ENCODE measurements at regions not wholly inside any gene's neighbourhood (a gene's known extent, or its start where the extent isn't known, plus 50 kb on each side); places are given as distances from the start of the nearest gene placed in this dataset.

- TF ChIP-seq CTCF (IDR thresholded peaks at IDR 0.05 in 2 of 3, conservative IDR thresholded peaks at IDR 0.05 in 1 of 3; ENCODE audit: control insufficient read depth in 2 of 3, extremely low read depth in 1 of 3, insufficient read depth in 1 of 3, low read depth in 3 of 3, low read length in 3 of 3) (no peak), EZH2 (IDR thresholded peaks at IDR 0.05; ENCODE audit: borderline replicate concordance, control insufficient read depth, low read depth, low read length) (no peak), ZNF384 (IDR thresholded peaks at IDR 0.05; ENCODE audit: borderline replicate concordance, low read depth, low read length) (no peak), IRF4 (IDR thresholded peaks at IDR 0.05; ENCODE audit: low read depth, low read length) (no peak), ATF7 (IDR thresholded peaks at IDR 0.05; ENCODE audit: low read depth) (no peak), FOXK2 (IDR thresholded peaks at IDR 0.05) (no peak), ATF2 (IDR thresholded peaks at IDR 0.05; ENCODE audit: low read length) (no peak), EP300 (IDR thresholded peaks at IDR 0.05; ENCODE audit: borderline replicate concordance in 1 of 2, control insufficient read depth in 1 of 2, low read depth in 2 of 2, low read length in 2 of 2) (no peak), PAX5 (IDR thresholded peaks at IDR 0.05; ENCODE audit: borderline replicate concordance, low read depth, low read length) (no peak), POLR2AphosphoS5 (IDR thresholded peaks at IDR 0.05; ENCODE audit: low read length) (no peak)
- TF ChIP-seq, protein P1, sequence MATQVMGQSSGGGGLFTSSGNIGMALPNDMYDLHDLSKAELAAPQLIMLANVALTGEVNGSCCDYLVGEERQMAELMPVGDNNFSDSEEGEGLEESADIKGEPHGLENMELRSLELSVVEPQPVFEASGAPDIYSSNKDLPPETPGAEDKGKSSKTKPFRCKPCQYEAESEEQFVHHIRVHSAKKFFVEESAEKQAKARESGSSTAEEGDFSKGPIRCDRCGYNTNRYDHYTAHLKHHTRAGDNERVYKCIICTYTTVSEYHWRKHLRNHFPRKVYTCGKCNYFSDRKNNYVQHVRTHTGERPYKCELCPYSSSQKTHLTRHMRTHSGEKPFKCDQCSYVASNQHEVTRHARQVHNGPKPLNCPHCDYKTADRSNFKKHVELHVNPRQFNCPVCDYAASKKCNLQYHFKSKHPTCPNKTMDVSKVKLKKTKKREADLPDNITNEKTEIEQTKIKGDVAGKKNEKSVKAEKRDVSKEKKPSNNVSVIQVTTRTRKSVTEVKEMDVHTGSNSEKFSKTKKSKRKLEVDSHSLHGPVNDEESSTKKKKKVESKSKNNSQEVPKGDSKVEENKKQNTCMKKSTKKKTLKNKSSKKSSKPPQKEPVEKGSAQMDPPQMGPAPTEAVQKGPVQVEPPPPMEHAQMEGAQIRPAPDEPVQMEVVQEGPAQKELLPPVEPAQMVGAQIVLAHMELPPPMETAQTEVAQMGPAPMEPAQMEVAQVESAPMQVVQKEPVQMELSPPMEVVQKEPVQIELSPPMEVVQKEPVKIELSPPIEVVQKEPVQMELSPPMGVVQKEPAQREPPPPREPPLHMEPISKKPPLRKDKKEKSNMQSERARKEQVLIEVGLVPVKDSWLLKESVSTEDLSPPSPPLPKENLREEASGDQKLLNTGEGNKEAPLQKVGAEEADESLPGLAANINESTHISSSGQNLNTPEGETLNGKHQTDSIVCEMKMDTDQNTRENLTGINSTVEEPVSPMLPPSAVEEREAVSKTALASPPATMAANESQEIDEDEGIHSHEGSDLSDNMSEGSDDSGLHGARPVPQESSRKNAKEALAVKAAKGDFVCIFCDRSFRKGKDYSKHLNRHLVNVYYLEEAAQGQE (IDR thresholded peaks at IDR 0.05; ENCODE audit: low read depth, low read length), result no peak
- TF ChIP-seq, protein P2, sequence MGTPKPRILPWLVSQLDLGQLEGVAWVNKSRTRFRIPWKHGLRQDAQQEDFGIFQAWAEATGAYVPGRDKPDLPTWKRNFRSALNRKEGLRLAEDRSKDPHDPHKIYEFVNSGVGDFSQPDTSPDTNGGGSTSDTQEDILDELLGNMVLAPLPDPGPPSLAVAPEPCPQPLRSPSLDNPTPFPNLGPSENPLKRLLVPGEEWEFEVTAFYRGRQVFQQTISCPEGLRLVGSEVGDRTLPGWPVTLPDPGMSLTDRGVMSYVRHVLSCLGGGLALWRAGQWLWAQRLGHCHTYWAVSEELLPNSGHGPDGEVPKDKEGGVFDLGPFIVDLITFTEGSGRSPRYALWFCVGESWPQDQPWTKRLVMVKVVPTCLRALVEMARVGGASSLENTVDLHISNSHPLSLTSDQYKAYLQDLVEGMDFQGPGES (IDR thresholded peaks at IDR 0.05), result no peak
Observed at GRCh38 chr2:125591954-125592353, 1064.0 kb upstream of the GYPC start.

Data from GM12878 (cell line).